Mesodermal cell (in vitro differentiated cells): ENCODE measurements at regions not wholly inside any gene's neighbourhood (a gene's known extent, or its start where the extent isn't known, plus 50 kb on each side); places are given as distances from the start of the nearest gene placed in this dataset.

Source experiments
- H3K27ac ChIP-seq: 2 replicates; pipeline ENCODE4 v1.7.0; 2013; ENCODE audit warnings: mild to moderate bottlenecking, low read depth, low read length, moderate library complexity; ENCODE audit not compliant: severe bottlenecking
- H3K36me3 ChIP-seq: 2 replicates; pipeline ENCODE4 v1.7.1; 2013; ENCODE audit warnings: mild to moderate bottlenecking, low read length, moderate library complexity; ENCODE audit not compliant: control insufficient read depth, insufficient read depth
- H3K4me1 ChIP-seq: one replicate; pipeline ENCODE4 v1.7.1; 2013; ENCODE audit warnings: mild to moderate bottlenecking, low read length; ENCODE audit not compliant: insufficient read depth, control insufficient read depth, poor library complexity, severe bottlenecking
- H3K4me3 ChIP-seq: 2 replicates; pipeline ENCODE4 v1.7.0; 2013; ENCODE audit warnings: low read length, control low read depth, mild to moderate bottlenecking; ENCODE audit not compliant: insufficient read depth, poor library complexity, severe bottlenecking; ENCODE audit errors: extremely low read depth
- H3K9me3 ChIP-seq: 2 replicates; pipeline ENCODE4 v1.7.1; 2013; ENCODE audit warnings: mild to moderate bottlenecking, low read length, moderate library complexity; ENCODE audit not compliant: control insufficient read depth
- WGBS, 2 experiments: methylation state at CpG; one replicate each; pipeline ENCODE4 v1.1.5; 2013; ENCODE audit warnings: missing lambda C conversion rate in 2 of 2; ENCODE audit not compliant: insufficient coverage in 2 of 2; 5-methylcytosine and 5-hydroxymethylcytosine counted together

- Histone ChIP-seq H3K36me3 (no peaks in the 10 kb centered on the region), H3K4me1 (no peaks in the 10 kb centered on the region), H3K27ac (no peak overlapping the region), H3K4me3 (no peak overlapping the region), H3K9me3 (no peaks in the 10 kb centered on the region)
- WGBS, 2 experiments, result no CpG with 5 or more reads among the region's 2 CpGs
These were observed 59.2 kb upstream of the POU3F2 start for GRCh38 chr6:98775205-98775604.

- WGBS, 2 experiments, result 83 to 86% methylated on average over 1 of the region's 1 CpG
- Histone ChIP-seq H3K27ac (no peak overlapping the region), H3K36me3 (no peaks in the 10 kb centered on the region), H3K4me1 (no peaks in the 10 kb centered on the region), H3K9me3 (no peaks in the 10 kb centered on the region), H3K4me3 (no peak overlapping the region)
These were observed 56.6 kb upstream of the POU3F2 start for GRCh38 chr6:98777762-98778161.

DNA sequence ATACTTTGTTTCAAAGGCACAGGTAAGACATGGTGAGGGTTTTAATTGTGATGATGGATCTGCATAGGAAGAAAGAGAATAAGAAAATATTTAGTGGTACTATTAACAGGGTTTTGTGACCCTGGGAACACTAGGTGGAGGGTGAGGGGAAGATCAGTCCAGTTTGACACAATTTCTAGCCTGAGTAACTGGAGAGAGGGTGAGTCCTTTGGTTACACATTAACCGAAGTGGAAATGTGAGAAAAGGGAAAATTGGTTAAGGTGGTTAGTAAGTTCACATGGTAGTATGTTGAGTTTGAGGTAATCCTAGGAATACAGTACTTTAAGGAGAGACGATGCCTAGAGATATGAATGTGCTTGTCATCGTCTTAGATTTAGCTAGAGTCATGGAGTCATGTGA, 54.8 kb upstream of the POU3F2 start:
- WGBS, 2 experiments, result 95 to 100% methylated on average over 2 to 3 of the region's 3 CpGs

DNA sequence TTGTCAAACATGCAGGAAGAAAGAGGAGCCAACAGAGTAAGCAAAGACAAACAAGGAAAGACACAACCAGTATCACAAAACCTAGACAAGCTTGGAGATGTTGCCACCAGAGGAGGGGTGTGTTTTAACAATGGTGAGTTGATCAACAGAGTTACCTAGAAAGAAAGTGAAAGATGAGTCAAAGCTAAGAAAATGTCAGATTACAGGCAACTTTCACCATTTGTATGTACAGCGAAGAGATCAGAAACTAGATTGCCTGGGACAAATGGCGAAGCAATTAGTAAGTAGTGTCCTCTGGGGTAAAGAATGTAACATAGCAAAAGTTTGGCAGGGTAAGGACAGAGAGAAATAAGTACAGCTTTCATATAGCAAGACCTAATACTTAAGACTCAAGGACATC, 51.6 kb upstream of the POU3F2 start:
- H3K4me3 ChIP-seq, result no peak overlapping the region
- H3K4me1 ChIP-seq, result no peaks in the 10 kb centered on the region
- H3K9me3 ChIP-seq, result no peaks in the 10 kb centered on the region
- no peak overlapping the region for H3K27ac ChIP-seq
- H3K36me3 ChIP-seq, result no peaks in the 10 kb centered on the region
- WGBS, 2 experiments, result 50 to 67% methylated on average over 1 of the region's 2 CpGs

More for the DNA sequence above, 54.8 kb upstream of the POU3F2 start:
- no peaks in the 10 kb centered on the region for H3K9me3 ChIP-seq
- H3K27ac ChIP-seq, result no peak overlapping the region
- H3K4me3 ChIP-seq, result no peak overlapping the region
- no peaks in the 10 kb centered on the region for H3K4me1 ChIP-seq
- H3K36me3 ChIP-seq, result no peaks in the 10 kb centered on the region

GRCh38 chr6:98783578-98783977, 50.8 kb upstream of the POU3F2 start:
- H3K4me1 ChIP-seq, result no peaks in the 10 kb centered on the region
- no peaks in the 10 kb centered on the region for H3K9me3 ChIP-seq
- H3K27ac ChIP-seq, result no peak overlapping the region
- H3K4me3 ChIP-seq, result no peak overlapping the region
- H3K36me3 ChIP-seq, result no peaks in the 10 kb centered on the region
- WGBS, 2 experiments, result 100% methylated on average over 1 to 2 of the region's 2 CpGs
